ENCODE measurements at regions not wholly inside any gene's neighbourhood (a gene's known extent, or its start where the extent isn't known, plus 50 kb on each side); places are given as distances from the start of the nearest gene placed in this dataset.

GRCh38 chr1:239829535-239829934 lies 262.1 kb upstream of the FMN2 start:
- H3K9me3 ChIP-seq (ENCODE audit: control insufficient read depth, insufficient read depth, low read length), result no peaks in the 10 kb centered on the region; the same call in 1 of the 2 replicates
- H3K4me1 ChIP-seq (ENCODE audit: control insufficient read depth, insufficient read depth, low read length), result no peaks in the 10 kb centered on the region
- H3K14ac ChIP-seq (replicated peaks; ENCODE audit: low read depth, low read length), result no peak overlapping the region
- no peak overlapping the region for H2BK120ac ChIP-seq (ENCODE audit: low read depth, low read length)
- no peak overlapping the region for H2BK20ac ChIP-seq (ENCODE audit: low read depth, low read length)
- H4K8ac ChIP-seq (ENCODE audit: low read depth in 2 of 2, low read length in 2 of 2), result no peak overlapping the region
- H3K27me3 ChIP-seq (ENCODE audit: control insufficient read depth, insufficient read depth, low read length), result no peaks in the 10 kb centered on the region
- ATAC-seq (ENCODE audit: low read depth) (no peak), DNase-seq (no peak)
- H3K9ac ChIP-seq (ENCODE audit: low read depth, low read length), result no peak overlapping the region
- dilution Hi-C loops (cut with HindIII; ENCODE audit: low sequenced_read_pairs, unreplicated experiment) (no loop called here), intact Hi-C loops (cut with micrococcal nuclease) (no loop called here), in situ Hi-C loops (cut with MboI; ENCODE audit: low sequenced_read_pairs) (no loop called here)
- no peak overlapping the region for H2BK5ac ChIP-seq (ENCODE audit: low read depth, low read length, poor library complexity, severe bottlenecking)
- no peaks in the 10 kb centered on the region for H3K36me3 ChIP-seq (ENCODE audit: control insufficient read depth, insufficient read depth, low read length)
- no peak overlapping the region for H3K18ac ChIP-seq (ENCODE audit: low read depth, low read length)
- no peak overlapping the region for H3K27ac ChIP-seq (ENCODE audit: insufficient read depth, low read length)
- BruUV-seq (replicated peaks), result no TSS peak
- H2AK9ac ChIP-seq (replicated peaks; ENCODE audit: low read depth, low read length, poor library complexity), result no peak overlapping the region
- H3K23ac ChIP-seq (ENCODE audit: low read depth, low read length), result no peak overlapping the region
- no peak overlapping the region for H2AFZ ChIP-seq (replicated peaks; ENCODE audit: low read length, poor library complexity)
- H4K5ac ChIP-seq (ENCODE audit: low read depth, low read length), result no peak overlapping the region
- H4K91ac ChIP-seq (ENCODE audit: insufficient read depth, low read depth, low read length), result no peak overlapping the region
- no peaks in the 10 kb centered on the region for H3K9me1 ChIP-seq (ENCODE audit: insufficient read depth, low read length)
- CTCF ChIA-PET, result no interaction called here
- H3K4me2 ChIP-seq (ENCODE audit: low read depth, low read length), result no peak overlapping the region
- H4K20me1 ChIP-seq (ENCODE audit: insufficient read depth, low read length), result no peaks in the 10 kb centered on the region
- POLR2A ChIA-PET (ENCODE audit: unreplicated experiment), result no interaction called here
- no peak overlapping the region for H2AK5ac ChIP-seq (ENCODE audit: low read depth, low read length)
- H3K4me3 ChIP-seq (ENCODE audit: insufficient read depth, low read depth, low read length), result no peak overlapping the region
- no CpG with 5 or more reads among the region's 1 CpG for WGBS, 2 experiments (ENCODE audit: extremely low coverage in 2 of 2, insufficient read length in 1 of 2)
- H3K79me1 ChIP-seq (ENCODE audit: low read depth in 1 of 2, low read length in 2 of 2), result no peaks in the 10 kb centered on the region
- H2BK15ac ChIP-seq (ENCODE audit: low read depth, low read length), result no peak overlapping the region
- no peak for TF ChIP-seq FOS (IDR thresholded peaks at IDR 0.05; ENCODE audit: low read depth, low read length)
- TF ChIP-seq NFE2L2 (IDR thresholded peaks at IDR 0.05; ENCODE audit: low read depth, low read length), result no peak
- no peak for TF ChIP-seq RFX5 (IDR thresholded peaks at IDR 0.05; ENCODE audit: low read depth, low read length)
- no peak for TF ChIP-seq POLR2A (IDR thresholded peaks at IDR 0.05; ENCODE audit: low read depth, low read length)
- TF ChIP-seq BHLHE40 (IDR thresholded peaks at IDR 0.05; ENCODE audit: low read depth, low read length), result no peak
- TF ChIP-seq SMC3 (IDR thresholded peaks at IDR 0.05; ENCODE audit: low read depth, low read length), result no peak
- no peak for TF ChIP-seq RCOR1 (IDR thresholded peaks at IDR 0.05; ENCODE audit: insufficient replicate concordance, low read length)
- no peak for TF ChIP-seq RAD21 (IDR thresholded peaks at IDR 0.05; ENCODE audit: low read length)
- TF ChIP-seq MAFK (IDR thresholded peaks at IDR 0.05; ENCODE audit: low read depth, low read length), result no peak
- H3K4ac ChIP-seq (ENCODE audit: low read depth, low read length), result no peak overlapping the region
- H3K56ac ChIP-seq (ENCODE audit: extremely low read depth, insufficient read depth, low read length), result no peak overlapping the region

Measured in IMR-90 (cell line).